ENCODE measurements at regions not wholly inside any gene's neighbourhood (a gene's known extent, or its start where the extent isn't known, plus 50 kb on each side); places are given as distances from the start of the nearest gene placed in this dataset.
A peak's percentile ranks its signal among the peaks of the same experiment; 100 is the strongest.

GRCh38 chr3:190205739-190206138, 85.0 kb upstream of the P3H2 start:
- H2AFZ ChIP-seq (ENCODE audit: control insufficient read depth, low read depth, low read length), result no peak overlapping the region
- intact Hi-C loops (cut with micrococcal nuclease; ENCODE audit: unreplicated experiment), result no loop called here
- RAD21 ChIA-PET (ENCODE audit: unreplicated experiment), result no interaction called here
- TF ChIP-seq HDAC6 (IDR thresholded peaks at IDR 0.05; ENCODE audit: unreplicated experiment) (no peak), CREM (IDR thresholded peaks at IDR 0.05; ENCODE audit: low read depth) (peak; percentile 91), IRF4 (IDR thresholded peaks at IDR 0.05; ENCODE audit: low read depth, low read length) (peak; percentile 70; the same call in 1 of the 2 replicates), NBN (IDR thresholded peaks at IDR 0.05) (0 out of 2 replicates have a peak, but pooled peaks have one; percentile 45), RUNX3 (IDR thresholded peaks at IDR 0.05; ENCODE audit: low read length) (peak; percentile 78), BACH1 (IDR thresholded peaks at IDR 0.05; ENCODE audit: borderline replicate concordance) (0 out of 2 replicates have a peak, but pooled peaks have one; percentile 22), TCF7 (IDR thresholded peaks at IDR 0.05; ENCODE audit: borderline replicate concordance) (no peak), LARP7 (IDR thresholded peaks at IDR 0.05) (no peak), SIN3A (IDR thresholded peaks at IDR 0.05; ENCODE audit: low read depth, low read length) (no peak), GABPA (IDR thresholded peaks at IDR 0.05; ENCODE audit: low read depth) (peak; percentile 74; the same call in 1 of the 2 replicates), MTA3 (IDR thresholded peaks at IDR 0.05; ENCODE audit: borderline replicate concordance, low read length) (peak; percentile 79; the same call in 1 of the 2 replicates), POLR2AphosphoS5 (IDR thresholded peaks at IDR 0.05; ENCODE audit: low read length) (no peak), JUND (IDR thresholded peaks at IDR 0.05; ENCODE audit: low read depth, low read length) (no peak), USF1 (IDR thresholded peaks at IDR 0.05; ENCODE audit: borderline replicate concordance, extremely low read length, insufficient read depth, low read depth, low read length) (no peak), ETV6 (conservative IDR thresholded peaks at IDR 0.05 in 1 of 2, IDR thresholded peaks at IDR 0.05 in 1 of 2; ENCODE audit: borderline replicate concordance in 1 of 2, low read depth in 1 of 2) (peak in 1 of 2 experiments; percentile 82; a peak in 2 of 4 replicates), JUNB (IDR thresholded peaks at IDR 0.05) (peak; percentile 99), SRF (IDR thresholded peaks at IDR 0.05; ENCODE audit: low read depth in 2 of 2, low read length in 2 of 2) (peak in 1 of 2 experiments; percentile 71; a peak in 1 of 4 replicates), SKIL (IDR thresholded peaks at IDR 0.05; ENCODE audit: low read depth, poor library complexity, severe bottlenecking) (peak; percentile 43), BRCA1 (IDR thresholded peaks at IDR 0.05; ENCODE audit: low read depth, low read length) (no peak), RAD21 (IDR thresholded peaks at IDR 0.05; ENCODE audit: insufficient read depth, low read depth, low read length) (no peak), STAT3 (IDR thresholded peaks at IDR 0.05; ENCODE audit: low read depth, low read length) (no peak), CHD4 (IDR thresholded peaks at IDR 0.05) (no peak), NFYA (IDR thresholded peaks at IDR 0.05; ENCODE audit: borderline replicate concordance, low read depth, low read length) (no peak), TCF3 (IDR thresholded peaks at IDR 0.05; ENCODE audit: borderline replicate concordance, insufficient read depth, low read depth, low read length) (no peak)

More at GRCh38 chr3:190205739-190206138, 85.0 kb upstream of the P3H2 start:
- no peaks in the 10 kb centered on the region; the same call in 1 of the 3 replicates for H3K9me3 ChIP-seq (replicated peaks; ENCODE audit: control insufficient read depth, insufficient read depth, low read length)
- no peak overlapping the region for H3K4me3 ChIP-seq
- ChIA-PET CTCF (interaction anchor here (3.4 kb wide), 1 partner anchor 238 kb away, joined by 10 read pairs; no protein-coding TSS in a partner anchor), SMC1A (ENCODE audit: uncharacterized antibody, unreplicated experiment) (no interaction called here), POLR2A (no interaction called here)
- no peak overlapping the region for H3K9ac ChIP-seq (ENCODE audit: control insufficient read depth, insufficient read depth, low read length)
- H3K36me3 ChIP-seq (ENCODE audit: control insufficient read depth in 2 of 2, insufficient read depth in 2 of 2, low read length in 1 of 2), result no peaks in the 10 kb centered on the region
- 0 out of 2 replicates have a peak overlapping the region, but pooled peaks have one; percentile 6 for H3K27ac ChIP-seq (ENCODE audit: control insufficient read depth, insufficient read depth)
- DNase-seq (ENCODE audit: low read depth, low spot score) (peak; percentile 42), ATAC-seq (peak; percentile 81), FAIRE-seq (no peak)
- 0% methylated on average over 1 of the region's 1 CpG for WGBS (ENCODE audit: insufficient coverage, insufficient replicate concordance, low lambda C conversion rate, missing lambda C conversion rate)
- in situ Hi-C loops (cut with MboI), result no loop called here
- 0 out of 2 replicates have a peak overlapping the region, but pooled peaks have one; percentile 7 for H3K4me2 ChIP-seq (ENCODE audit: control insufficient read depth, insufficient read depth)
- no TSS peak for BruUV-seq (replicated peaks)
- H3K79me2 ChIP-seq (ENCODE audit: control insufficient read depth, insufficient read depth, low read length), result no peaks in the 10 kb centered on the region
- H3K27me3 ChIP-seq (replicated peaks in 1 of 2; ENCODE audit: control insufficient read depth in 2 of 2, insufficient read depth in 2 of 2, low read length in 1 of 2), result no peaks in the 10 kb centered on the region
- no peaks in the 10 kb centered on the region for H4K20me1 ChIP-seq (ENCODE audit: control insufficient read depth, insufficient read depth)
- peaks cover 6% of the 10 kb centered on the region for H3K4me1 ChIP-seq (ENCODE audit: control insufficient read depth, insufficient read depth, low read length)

Measured in GM12878 (cell line).